ENCODE measurements at regions not wholly inside any gene's neighbourhood (a gene's known extent, or its start where the extent isn't known, plus 50 kb on each side); places are given as distances from the start of the nearest gene placed in this dataset.

GRCh38 chr15:66960519-66960918 lies 104.9 kb upstream of the SMAD3 start:
- TF ChIP-seq CTCF (IDR thresholded peaks at IDR 0.05; ENCODE audit: control insufficient read depth, insufficient read depth, low read depth, low read length, missing control alignments), result no peak
- DNase-seq (ENCODE audit: low read depth), result no peak
- H3K4me3 ChIP-seq (ENCODE audit: control insufficient read depth, low read depth, low read length), result no peak overlapping the region

GRCh38 chr15:66961407-66961884 lies 104.0 kb upstream of the SMAD3 start:
- TF ChIP-seq CTCF (IDR thresholded peaks at IDR 0.05; ENCODE audit: control insufficient read depth, insufficient read depth, low read depth, low read length, missing control alignments), result no peak
- no peak for DNase-seq (ENCODE audit: low read depth)
- H3K4me3 ChIP-seq (ENCODE audit: control insufficient read depth, low read depth, low read length), result no peak overlapping the region

- TF ChIP-seq CTCF (IDR thresholded peaks at IDR 0.05; ENCODE audit: control insufficient read depth, insufficient read depth, low read depth, low read length, missing control alignments), result no peak
- H3K4me3 ChIP-seq (ENCODE audit: control insufficient read depth, low read depth, low read length), result no peak overlapping the region
- DNase-seq (ENCODE audit: low read depth), result no peak
Measured at GRCh38 chr15:66961901-66962300, 103.5 kb upstream of the SMAD3 start.

GRCh38 chr15:66962522-66962921 lies 102.9 kb upstream of the SMAD3 start:
- no peak for DNase-seq (ENCODE audit: low read depth)
- H3K4me3 ChIP-seq (ENCODE audit: control insufficient read depth, low read depth, low read length), result no peak overlapping the region
- no peak for TF ChIP-seq CTCF (IDR thresholded peaks at IDR 0.05; ENCODE audit: control insufficient read depth, insufficient read depth, low read depth, low read length, missing control alignments)

GRCh38 chr15:66963084-66963483 lies 102.3 kb upstream of the SMAD3 start:
- DNase-seq (ENCODE audit: low read depth), result no peak
- TF ChIP-seq CTCF (IDR thresholded peaks at IDR 0.05; ENCODE audit: control insufficient read depth, insufficient read depth, low read depth, low read length, missing control alignments), result no peak
- no peak overlapping the region for H3K4me3 ChIP-seq (ENCODE audit: control insufficient read depth, low read depth, low read length)

GRCh38 chr15:66963710-66964109 lies 101.7 kb upstream of the SMAD3 start:
- no peak for TF ChIP-seq CTCF (IDR thresholded peaks at IDR 0.05; ENCODE audit: control insufficient read depth, insufficient read depth, low read depth, low read length, missing control alignments)
- no peak overlapping the region for H3K4me3 ChIP-seq (ENCODE audit: control insufficient read depth, low read depth, low read length)
- DNase-seq (ENCODE audit: low read depth), result no peak
